ENCODE measurements at regions not wholly inside any gene's neighbourhood (a gene's known extent, or its start where the extent isn't known, plus 50 kb on each side); places are given as distances from the start of the nearest gene placed in this dataset.

GRCh38 chr18:56210520-56210919, 427.9 kb downstream of the TXNL1 start:
- in situ Hi-C loops (cut with MboI; ENCODE audit: low sequenced_read_pairs in 4 of 4) (no loop called here), intact Hi-C loops (cut with DNase I; ENCODE audit: low total_unique reads) (no loop called here)
- Histone ChIP-seq H3K27ac (no peak overlapping the region), H3K4me3 (no peak overlapping the region), H3K9me3 (no peaks in the 10 kb centered on the region), H3K4me1 (no peaks in the 10 kb centered on the region), H3K36me3 (no peaks in the 10 kb centered on the region), H3K27me3 (no peaks in the 10 kb centered on the region)
- ATAC-seq (no peak), DNase-seq (no peak)
- TF ChIP-seq POLR2A (IDR thresholded peaks at IDR 0.05), result no peak
- TF ChIP-seq, protein P1, sequence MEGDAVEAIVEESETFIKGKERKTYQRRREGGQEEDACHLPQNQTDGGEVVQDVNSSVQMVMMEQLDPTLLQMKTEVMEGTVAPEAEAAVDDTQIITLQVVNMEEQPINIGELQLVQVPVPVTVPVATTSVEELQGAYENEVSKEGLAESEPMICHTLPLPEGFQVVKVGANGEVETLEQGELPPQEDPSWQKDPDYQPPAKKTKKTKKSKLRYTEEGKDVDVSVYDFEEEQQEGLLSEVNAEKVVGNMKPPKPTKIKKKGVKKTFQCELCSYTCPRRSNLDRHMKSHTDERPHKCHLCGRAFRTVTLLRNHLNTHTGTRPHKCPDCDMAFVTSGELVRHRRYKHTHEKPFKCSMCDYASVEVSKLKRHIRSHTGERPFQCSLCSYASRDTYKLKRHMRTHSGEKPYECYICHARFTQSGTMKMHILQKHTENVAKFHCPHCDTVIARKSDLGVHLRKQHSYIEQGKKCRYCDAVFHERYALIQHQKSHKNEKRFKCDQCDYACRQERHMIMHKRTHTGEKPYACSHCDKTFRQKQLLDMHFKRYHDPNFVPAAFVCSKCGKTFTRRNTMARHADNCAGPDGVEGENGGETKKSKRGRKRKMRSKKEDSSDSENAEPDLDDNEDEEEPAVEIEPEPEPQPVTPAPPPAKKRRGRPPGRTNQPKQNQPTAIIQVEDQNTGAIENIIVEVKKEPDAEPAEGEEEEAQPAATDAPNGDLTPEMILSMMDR (IDR thresholded peaks at IDR 0.05 in 4 of 5, conservative IDR thresholded peaks at IDR 0.05 in 1 of 5), result no peak

DNA sequence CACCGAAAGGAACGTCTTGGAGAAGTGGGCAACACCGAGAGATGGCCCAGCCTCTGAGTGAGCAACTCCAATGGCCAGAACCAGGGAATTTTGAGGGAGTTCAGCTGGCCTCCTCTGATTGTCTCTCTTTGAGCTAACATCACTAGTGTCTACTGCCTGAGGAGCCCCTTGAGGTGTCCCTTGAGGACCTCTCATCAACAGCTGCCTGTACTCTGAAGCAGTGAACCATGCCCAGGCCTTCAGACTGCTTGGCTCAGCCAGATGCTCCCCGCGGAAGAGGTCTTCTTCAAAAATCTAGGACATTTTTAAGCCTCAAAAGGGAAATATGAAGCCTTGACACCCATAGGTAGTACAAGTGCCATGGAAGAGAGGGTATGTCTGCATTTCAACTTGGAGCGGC, 430.4 kb downstream of the TXNL1 start:
- H3K9me3 ChIP-seq, result no peaks in the 10 kb centered on the region
- H3K27me3 ChIP-seq, result no peaks in the 10 kb centered on the region
- H3K36me3 ChIP-seq, result no peaks in the 10 kb centered on the region
- intact Hi-C loops (cut with DNase I; ENCODE audit: low total_unique reads) (no loop called here), in situ Hi-C loops (cut with MboI; ENCODE audit: low sequenced_read_pairs in 4 of 4) (no loop called here)
- H3K4me1 ChIP-seq, result no peaks in the 10 kb centered on the region
- TF ChIP-seq POLR2A (IDR thresholded peaks at IDR 0.05), result no peak
- TF ChIP-seq, protein P1 (IDR thresholded peaks at IDR 0.05 in 4 of 5, conservative IDR thresholded peaks at IDR 0.05 in 1 of 5), result no peak
- H3K27ac ChIP-seq, result no peak overlapping the region
- no peak for DNase-seq
- ATAC-seq, result no peak
- no peak overlapping the region for H3K4me3 ChIP-seq

DNA sequence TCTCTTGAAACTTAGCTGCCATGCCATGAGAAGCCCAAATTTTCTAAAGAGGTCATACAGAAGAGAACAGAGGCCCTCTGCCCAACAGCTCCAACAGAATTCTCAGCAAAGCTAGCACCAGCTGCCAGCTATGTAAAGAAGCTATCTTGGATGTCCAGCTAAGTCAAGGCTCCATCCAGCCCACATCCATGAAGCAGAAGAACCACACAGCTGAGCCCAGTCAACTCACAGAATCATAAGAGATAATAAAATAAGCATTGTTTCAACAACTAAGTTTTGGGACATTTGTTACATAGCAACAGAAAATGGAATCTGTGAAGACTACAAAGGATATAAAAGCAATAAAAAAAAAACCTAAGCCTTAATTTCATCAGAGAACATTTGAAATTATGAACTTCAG, 434.3 kb downstream of the TXNL1 start:
- H3K27me3 ChIP-seq, result no peaks in the 10 kb centered on the region
- no peaks in the 10 kb centered on the region for H3K36me3 ChIP-seq
- TF ChIP-seq, protein P1 (IDR thresholded peaks at IDR 0.05 in 4 of 5, conservative IDR thresholded peaks at IDR 0.05 in 1 of 5), result no peak
- no peak for TF ChIP-seq POLR2A (IDR thresholded peaks at IDR 0.05)
- DNase-seq (no peak), ATAC-seq (no peak)
- no peaks in the 10 kb centered on the region for H3K9me3 ChIP-seq
- no peak overlapping the region for H3K4me3 ChIP-seq
- in situ Hi-C loops (cut with MboI; ENCODE audit: low sequenced_read_pairs in 4 of 4), result no loop called here
- intact Hi-C loops (cut with DNase I; ENCODE audit: low total_unique reads), result no loop called here
- no peak overlapping the region for H3K27ac ChIP-seq
- H3K4me1 ChIP-seq, result peaks cover 0 to 7% of the 10 kb centered on the region in 2 donors

- intact Hi-C loops (cut with DNase I; ENCODE audit: low total_unique reads) (no loop called here), in situ Hi-C loops (cut with MboI; ENCODE audit: low sequenced_read_pairs in 4 of 4) (no loop called here)
- no peak overlapping the region for H3K27ac ChIP-seq
- H3K36me3 ChIP-seq, result no peaks in the 10 kb centered on the region
- H3K4me3 ChIP-seq, result no peak overlapping the region
- no peaks in the 10 kb centered on the region for H3K27me3 ChIP-seq
- no peak for DNase-seq
- no peak for TF ChIP-seq POLR2A (IDR thresholded peaks at IDR 0.05)
- TF ChIP-seq, protein P1 (IDR thresholded peaks at IDR 0.05 in 4 of 5, conservative IDR thresholded peaks at IDR 0.05 in 1 of 5), result no peak
- ATAC-seq, result no peak
- H3K4me1 ChIP-seq, result peaks cover 0 to 8% of the 10 kb centered on the region in 2 donors
- no peaks in the 10 kb centered on the region for H3K9me3 ChIP-seq
These were observed 435.7 kb downstream of the TXNL1 start for GRCh38 chr18:56202678-56203077.

- peak overlapping the region in 3 of 4 donors; percentile 53 to 66 (median 60) for H3K27ac ChIP-seq
- H3K36me3 ChIP-seq, result no peaks in the 10 kb centered on the region
- DNase-seq, result no peak
- no peak for ATAC-seq
- H3K9me3 ChIP-seq, result no peaks in the 10 kb centered on the region
- in situ Hi-C loops (cut with MboI; ENCODE audit: low sequenced_read_pairs in 4 of 4) (no loop called here), intact Hi-C loops (cut with DNase I; ENCODE audit: low total_unique reads) (no loop called here)
- no peak overlapping the region for H3K4me3 ChIP-seq
- peaks cover 0 to 8% of the 10 kb centered on the region in 2 donors for H3K4me1 ChIP-seq
- TF ChIP-seq, protein P1 (IDR thresholded peaks at IDR 0.05 in 4 of 5, conservative IDR thresholded peaks at IDR 0.05 in 1 of 5), result no peak
- no peak for TF ChIP-seq POLR2A (IDR thresholded peaks at IDR 0.05)
- H3K27me3 ChIP-seq, result no peaks in the 10 kb centered on the region
These were observed 437.9 kb downstream of the TXNL1 start for GRCh38 chr18:56200381-56200911.

Measured in gastrocnemius medialis (tissue), 4 donors.